H9 (cell line): ENCODE measurements at regions not wholly inside any gene's neighbourhood (a gene's known extent, or its start where the extent isn't known, plus 50 kb on each side); places are given as distances from the start of the nearest gene placed in this dataset.

Experiments
- DNase-seq: peaks from one replicate; pipeline ENCODE4 v3.0.0-alpha.2; 2017
- H2AFZ ChIP-seq: one replicate; pipeline ENCODE4 v1.6.1; 2013; ENCODE audit warnings: mild to moderate bottlenecking, low read length, control low read depth, moderate library complexity
- H2AK5ac ChIP-seq: 2 replicates; pipeline ENCODE4 v1.6.1; 2013; ENCODE audit warnings: low read length, control low read depth, mixed read lengths; ENCODE audit not compliant: insufficient read length
- H2BK120ac ChIP-seq: one replicate; pipeline ENCODE4 v1.6.1; 2013; ENCODE audit warnings: low read depth, mild to moderate bottlenecking, low read length, control low read depth, inconsistent platforms; ENCODE audit not compliant: poor library complexity, severe bottlenecking
- H2BK12ac ChIP-seq: 2 replicates; pipeline ENCODE4 v1.6.1; 2013; ENCODE audit warnings: low read length, control low read depth, mixed read lengths, low read depth; ENCODE audit not compliant: insufficient read length
- H2BK15ac ChIP-seq: 2 replicates; pipeline ENCODE4 v1.6.1; 2013; ENCODE audit warnings: low read depth, low read length, control low read depth
- H2BK20ac ChIP-seq: one replicate; pipeline ENCODE4 v1.6.1; 2013; ENCODE audit warnings: low read depth, mild to moderate bottlenecking, low read length, control low read depth, inconsistent platforms; ENCODE audit not compliant: poor library complexity, severe bottlenecking
- H2BK5ac ChIP-seq: 2 replicates; pipeline ENCODE4 v1.6.1; 2013; ENCODE audit warnings: low read length, control low read depth, mixed read lengths; ENCODE audit not compliant: insufficient read length
- H3K14ac ChIP-seq: 2 replicates; pipeline ENCODE4 v1.6.1; 2013; ENCODE audit warnings: low read length, control low read depth; ENCODE audit not compliant: insufficient read depth
- H3K18ac ChIP-seq: 2 replicates; pipeline ENCODE4 v1.6.1; 2013; ENCODE audit warnings: low read depth, mild to moderate bottlenecking, mixed read lengths, low read length, control low read depth; ENCODE audit not compliant: insufficient read length
- H3K23ac ChIP-seq: 2 replicates; pipeline ENCODE4 v1.6.1; 2013; ENCODE audit warnings: low read length, control low read depth, mixed read lengths, low read depth; ENCODE audit not compliant: insufficient read length
- H3K23me2 ChIP-seq: 2 replicates; pipeline ENCODE4 v1.6.1; 2013; ENCODE audit warnings: low read depth, mild to moderate bottlenecking, mixed read lengths, low read length, control low read depth; ENCODE audit not compliant: insufficient read length, poor library complexity, severe bottlenecking
- H3K27ac ChIP-seq: 2 replicates; pipeline ENCODE4 v1.5.1; 2013; ENCODE audit warnings: low read length, control low read depth, mixed read lengths, low read depth; ENCODE audit not compliant: insufficient read length
- H3K27me3 ChIP-seq: 2 replicates; pipeline ENCODE4 v1.6.1; 2013; ENCODE audit warnings: low read length, control low read depth, inconsistent platforms; ENCODE audit not compliant: insufficient read depth
- H3K4ac ChIP-seq: 2 replicates; pipeline ENCODE4 v1.6.1; 2013; ENCODE audit warnings: low read depth, mild to moderate bottlenecking, control low read depth, inconsistent platforms, low read length, moderate library complexity
- H3K4me1 ChIP-seq: 2 replicates; pipeline ENCODE4 v1.6.1; 2013; ENCODE audit warnings: low read length, control low read depth, inconsistent platforms; ENCODE audit not compliant: insufficient read depth
- H3K4me2 ChIP-seq: 2 replicates; pipeline ENCODE4 v1.6.1; 2013; ENCODE audit warnings: low read length, control low read depth, mixed read lengths; ENCODE audit not compliant: insufficient read length, insufficient read depth
- H3K56ac ChIP-seq: 2 replicates; pipeline ENCODE4 v1.6.1; 2013; ENCODE audit warnings: low read depth, mild to moderate bottlenecking, mixed read lengths, low read length, control low read depth; ENCODE audit not compliant: insufficient read length
- H3K79me1 ChIP-seq: 2 replicates; pipeline ENCODE4 v1.6.1; 2013; ENCODE audit warnings: low read depth, mild to moderate bottlenecking, moderate library complexity, low read length, control low read depth, inconsistent platforms; ENCODE audit not compliant: insufficient read depth, poor library complexity, severe bottlenecking
- H3K79me2 ChIP-seq: 2 replicates; pipeline ENCODE4 v1.6.1; 2013; ENCODE audit warnings: low read length, control low read depth, inconsistent platforms; ENCODE audit not compliant: insufficient read depth
- H3K9ac ChIP-seq: 2 replicates; pipeline ENCODE4 v1.6.1; 2013; ENCODE audit warnings: low read length, control low read depth, mixed read lengths; ENCODE audit not compliant: insufficient read length; ENCODE audit errors: extremely low read depth
- H3K9me3 ChIP-seq: one replicate; pipeline ENCODE4 v1.6.1; 2013; ENCODE audit warnings: low read depth, low read length, inconsistent platforms; ENCODE audit not compliant: control insufficient read depth
- H3T11ph ChIP-seq: one replicate; pipeline ENCODE4 v1.6.1; 2013; ENCODE audit warnings: mild to moderate bottlenecking, low read length, control low read depth, inconsistent platforms
- H4K20me1 ChIP-seq: one replicate; pipeline ENCODE4 v1.6.1; 2013; ENCODE audit not compliant: control insufficient read depth, insufficient read length, insufficient read depth
- H4K5ac ChIP-seq: 2 replicates; pipeline ENCODE4 v1.6.1; 2013; ENCODE audit warnings: low read depth, mild to moderate bottlenecking, mixed read lengths, low read length, control low read depth; ENCODE audit not compliant: insufficient read length
- H4K8ac ChIP-seq: replicated peaks from 2 replicates; pipeline ENCODE4 v1.6.1; 2013; ENCODE audit warnings: low read length, control low read depth, mixed read lengths, low read depth; ENCODE audit not compliant: insufficient read length
- H4K91ac ChIP-seq: 2 replicates; pipeline ENCODE4 v1.6.1; 2013; ENCODE audit warnings: low read depth, mild to moderate bottlenecking, moderate library complexity, mixed read lengths, low read length, control low read depth; ENCODE audit not compliant: insufficient read length
- H3K27ac Mint-ChIP-seq, 3 experiments: 2 replicates in 2 of 3; 3 replicates in 1 of 3; pipeline ENCODE4 v1.8.0; 2020 to 2021; ENCODE audit warnings: mixed read lengths in 3 of 3, mild to moderate bottlenecking in 1 of 3, moderate library complexity in 1 of 3
- H3K27me3 Mint-ChIP-seq: 2 replicates; pipeline ENCODE4 v1.8.0; 2021; ENCODE audit warnings: low read depth, mild to moderate bottlenecking, moderate library complexity, mixed read lengths
- H3K36me3 Mint-ChIP-seq, 3 experiments: 2 replicates in 2 of 3; 3 replicates in 1 of 3; pipeline ENCODE4 v1.8.0; 2020 to 2021; ENCODE audit warnings: low read depth in 3 of 3, mixed read lengths in 3 of 3; ENCODE audit not compliant: insufficient read depth in 1 of 3
- H3K4me1 Mint-ChIP-seq, 2 experiments: 2 replicates each; pipeline ENCODE4 v1.8.0; 2020; ENCODE audit warnings: mixed read lengths in 2 of 2
- H3K4me3 Mint-ChIP-seq, 2 experiments: 2 replicates in 1 of 2; 3 replicates in 1 of 2; pipeline ENCODE4 v1.8.0; 2020 to 2021; ENCODE audit warnings: mild to moderate bottlenecking in 2 of 2, mixed read lengths in 2 of 2, moderate library complexity in 1 of 2
- H3K9me3 Mint-ChIP-seq, 2 experiments: 2 replicates in 1 of 2; 3 replicates in 1 of 2; pipeline ENCODE4 v1.8.0; 2020; ENCODE audit warnings: mild to moderate bottlenecking in 2 of 2, mixed read lengths in 2 of 2, moderate library complexity in 1 of 2
- WGBS: extraction: QIAGEN DNeasy Blood & Tissue Kit; methylation state at CpG from one replicate; pipeline ENCODE4 v1.1.7; 2013; ENCODE audit warnings: missing lambda C conversion rate, low lambda C conversion rate, mixed read lengths; ENCODE audit not compliant: insufficient read length; ENCODE audit errors: extremely low coverage; 5-methylcytosine and 5-hydroxymethylcytosine counted together
- TF ChIP-seq, protein P1 (sequence below): fragments of 200-600 bp; sonication (generic); conservative IDR thresholded peaks from 3 replicates; pipeline ENCODE4 v1.8.0; 2021; ENCODE audit warnings: antibody characterized with exemption, mild to moderate bottlenecking

GRCh38 chr10:20593649-20594048 is 303.5 kb downstream of the NEBL start:
- Histone ChIP-seq H3K79me1 (no peaks in the 10 kb centered on the region), H3K56ac (no peak overlapping the region), H3K4ac (no peak overlapping the region), H3K27me3 (no peaks in the 10 kb centered on the region), H3K9me3 (no peaks in the 10 kb centered on the region), H3K9ac (no peak overlapping the region), H3K23me2 (no peaks in the 10 kb centered on the region), H2AFZ (no peak overlapping the region), H2BK15ac (no peak overlapping the region), H2AK5ac (no peak overlapping the region), H2BK20ac (no peak overlapping the region), H3K4me2 (no peak overlapping the region), H3T11ph (no peak overlapping the region), H4K91ac (no peak overlapping the region), H2BK5ac (no peak overlapping the region), H3K79me2 (no peaks in the 10 kb centered on the region), H3K4me1 (no peaks in the 10 kb centered on the region; the same call in 1 of the 2 replicates), H2BK120ac (no peak overlapping the region), H4K20me1 (no peaks in the 10 kb centered on the region), H3K27ac (no peak overlapping the region), H3K14ac (no peak overlapping the region; the same call in 1 of the 2 replicates), H2BK12ac (no peak overlapping the region), H3K18ac (no peak overlapping the region), H4K5ac (no peak overlapping the region), H4K8ac (no peak overlapping the region), H3K23ac (no peak overlapping the region)
- Mint-ChIP-seq H3K9me3 (no peaks in the 10 kb centered on the region), H3K36me3 (no peaks in the 10 kb centered on the region), H3K4me1 (peaks cover 26 to 29% of the 10 kb centered on the region in 2 experiments), H3K27ac (peak overlapping the region in 1 of 3 experiments; percentile 66; a peak in 2 of 7 replicates), H3K4me3 (no peak overlapping the region), H3K27me3 (no peaks in the 10 kb centered on the region)
- DNase-seq = no peak
- TF ChIP-seq, protein P1, sequence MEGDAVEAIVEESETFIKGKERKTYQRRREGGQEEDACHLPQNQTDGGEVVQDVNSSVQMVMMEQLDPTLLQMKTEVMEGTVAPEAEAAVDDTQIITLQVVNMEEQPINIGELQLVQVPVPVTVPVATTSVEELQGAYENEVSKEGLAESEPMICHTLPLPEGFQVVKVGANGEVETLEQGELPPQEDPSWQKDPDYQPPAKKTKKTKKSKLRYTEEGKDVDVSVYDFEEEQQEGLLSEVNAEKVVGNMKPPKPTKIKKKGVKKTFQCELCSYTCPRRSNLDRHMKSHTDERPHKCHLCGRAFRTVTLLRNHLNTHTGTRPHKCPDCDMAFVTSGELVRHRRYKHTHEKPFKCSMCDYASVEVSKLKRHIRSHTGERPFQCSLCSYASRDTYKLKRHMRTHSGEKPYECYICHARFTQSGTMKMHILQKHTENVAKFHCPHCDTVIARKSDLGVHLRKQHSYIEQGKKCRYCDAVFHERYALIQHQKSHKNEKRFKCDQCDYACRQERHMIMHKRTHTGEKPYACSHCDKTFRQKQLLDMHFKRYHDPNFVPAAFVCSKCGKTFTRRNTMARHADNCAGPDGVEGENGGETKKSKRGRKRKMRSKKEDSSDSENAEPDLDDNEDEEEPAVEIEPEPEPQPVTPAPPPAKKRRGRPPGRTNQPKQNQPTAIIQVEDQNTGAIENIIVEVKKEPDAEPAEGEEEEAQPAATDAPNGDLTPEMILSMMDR = no peak
- WGBS = no CpG with 5 or more reads among the region's 3 CpGs
